Endothelial cell of umbilical vein (primary cell): ENCODE measurements at regions not wholly inside any gene's neighbourhood (a gene's known extent, or its start where the extent isn't known, plus 50 kb on each side); places are given as distances from the start of the nearest gene placed in this dataset.

Experiments used
- BruUV-seq: library from RNA; stranded (reverse); fragments of 400-500 nt; replicated peaks from 2 replicates; lab custom pipeline; 2021; lab: Mats Ljungman, UMichigan
- CTCF ChIA-PET: fragments of 300-600, 350-600 bp; sonication (Branson Sonifier 250); formaldehyde crosslinking; loops from one replicate; lab custom pipeline; 2021; ENCODE audit warnings: antibody characterized with exemption, inconsistent platforms; lab: Charles Lee
- POLR2A ChIA-PET: fragments of 300-600, 350-600 bp; sonication (Branson Sonifier 250); formaldehyde crosslinking; loops from one replicate; lab custom pipeline; 2021; ENCODE audit warnings: antibody characterized with exemption, inconsistent platforms; lab: Charles Lee
- DNase-seq: peaks from one replicate; pipeline ENCODE4 v3.0.0-alpha.2; 2011; ENCODE audit warnings: low read depth, low spot score
- FAIRE-seq: peaks from 2 replicates; lab custom pipeline; 2011; peaks lifted over from hg19 to GRCh38; lab: Jason Lieb, UNC
- H2AFZ ChIP-seq: 2 replicates; pipeline ENCODE4 v1.6.0; 2012; ENCODE audit warnings: low read depth, low read length, control low read depth, inconsistent platforms
- H3K27ac ChIP-seq: 2 replicates; pipeline ENCODE4 v1.5.1; 2011; ENCODE audit warnings: low read depth, mild to moderate bottlenecking, control low read depth, low read length, moderate library complexity; ENCODE audit not compliant: insufficient read depth
- H3K27me3 ChIP-seq, 2 experiments: 2 replicates each; pipeline versions ENCODE4 v1.6.0 to v1.6.1; 2011; ENCODE audit warnings: low read length in 2 of 2, mixed read lengths in 1 of 2; ENCODE audit not compliant: control insufficient read depth in 2 of 2, insufficient read depth in 2 of 2
- H3K36me3 ChIP-seq, 2 experiments: 2 replicates in 1 of 2; 3 replicates in 1 of 2; pipeline ENCODE4 v1.5.1; 2011; ENCODE audit warnings: low read length in 2 of 2, mild to moderate bottlenecking in 1 of 2, moderate library complexity in 1 of 2; ENCODE audit not compliant: control insufficient read depth in 2 of 2, insufficient read depth in 2 of 2; ENCODE audit errors: extremely low read depth in 1 of 2
- H3K4me1 ChIP-seq: 3 replicates; pipeline ENCODE4 v1.5.1; 2011; ENCODE audit warnings: mild to moderate bottlenecking, low read length; ENCODE audit not compliant: control insufficient read depth, insufficient read depth; ENCODE audit errors: extremely low read depth
- H3K4me2 ChIP-seq: 2 replicates; pipeline ENCODE4 v1.6.1; 2011; ENCODE audit warnings: low read length, control low read depth, mixed read lengths; ENCODE audit not compliant: insufficient read depth
- H3K4me3 ChIP-seq, 3 experiments: fragments of 200-600 bp in 1 of 3; sonication (generic), shearing (Covaris generic) in 1 of 3; replicated peaks in 1 of 3; 2 replicates each; pipeline ENCODE4 v1.5.1; 2011 to 2016; ENCODE audit warnings: control low read depth in 3 of 3, low read length in 3 of 3, mild to moderate bottlenecking in 2 of 3, inconsistent platforms in 1 of 3, low read depth in 1 of 3, moderate library complexity in 1 of 3; ENCODE audit not compliant: insufficient read depth in 1 of 3
- H3K79me2 ChIP-seq: 2 replicates; pipeline ENCODE4 v1.6.0; 2012; ENCODE audit warnings: low read length, inconsistent platforms; ENCODE audit not compliant: control insufficient read depth, insufficient read depth
- H3K9ac ChIP-seq: replicated peaks from 2 replicates; pipeline ENCODE3; 2011; ENCODE audit warnings: low read length, control low read depth; ENCODE audit not compliant: insufficient read depth; ENCODE audit errors: extremely low read depth
- H3K9me1 ChIP-seq: replicated peaks from 3 replicates; pipeline ENCODE4 v1.6.0; 2011; ENCODE audit warnings: mild to moderate bottlenecking, low read length; ENCODE audit not compliant: control insufficient read depth, insufficient read depth; ENCODE audit errors: extremely low read depth
- H3K9me3 ChIP-seq: replicated peaks from 2 replicates; pipeline ENCODE4 v1.5.1; 2012; ENCODE audit warnings: low read length, inconsistent platforms; ENCODE audit not compliant: control insufficient read depth, insufficient read depth
- H4K20me1 ChIP-seq: replicated peaks from 2 replicates; pipeline ENCODE3; 2011; ENCODE audit warnings: mild to moderate bottlenecking, low read length; ENCODE audit not compliant: control insufficient read depth, insufficient read depth; ENCODE audit errors: extremely low read depth
- EZH2 ChIP-seq: IDR thresholded peaks from 2 replicates; pipeline ENCODE4 v1.6.1; 2012; ENCODE audit warnings: borderline replicate concordance, low read depth, mild to moderate bottlenecking, moderate library complexity, low read length, inconsistent platforms; ENCODE audit not compliant: severe bottlenecking
- FOS ChIP-seq: IDR thresholded peaks from 2 replicates; pipeline ENCODE4 v1.6.1; 2011; ENCODE audit warnings: mild to moderate bottlenecking, low read length, moderate library complexity, borderline replicate concordance; ENCODE audit not compliant: insufficient read depth
- GATA2 ChIP-seq: IDR thresholded peaks from 2 replicates; pipeline ENCODE4 v1.7.0; 2011; ENCODE audit warnings: low read depth, mild to moderate bottlenecking, moderate library complexity, mixed read lengths, low read length; ENCODE audit not compliant: insufficient read length, insufficient read depth
- JUN ChIP-seq: IDR thresholded peaks from 2 replicates; pipeline ENCODE4 v1.6.1; 2011; ENCODE audit warnings: borderline replicate concordance, low read depth; ENCODE audit not compliant: insufficient read length, insufficient read depth
- MYC ChIP-seq: IDR thresholded peaks from one replicate; pipeline ENCODE4 v1.6.1; 2011; ENCODE audit warnings: mild to moderate bottlenecking, low read depth, low read length
- POLR2A ChIP-seq: IDR thresholded peaks from 2 replicates; pipeline ENCODE4 v1.6.1; 2012; ENCODE audit warnings: low read depth, mild to moderate bottlenecking, control low read depth, low read length
- dilution Hi-C: fragments of 300-500 bp; cut with MboI; formaldehyde crosslinking; loops from one replicate; pipeline ENCODE4 v1.15.0; 2019; ENCODE audit warnings: low sequenced_read_pairs; ENCODE audit not compliant: extremely low pct_ligation_motif_present
- intact Hi-C: fragments of 100-400 bp; cut with micrococcal nuclease; formaldehyde crosslinking; loops from one replicate; pipeline ENCODE4 v1.10.0; 2022
- TF ChIP-seq, protein P1 (sequence below): IDR thresholded peaks from 2 replicates; pipeline ENCODE4 v1.6.1; 2011; ENCODE audit not compliant: insufficient read depth, insufficient read length
- TF ChIP-seq, protein P2 (sequence below), 2 donors: IDR thresholded peaks; 1 replicate in 1 of 2; 2 replicates in 1 of 2; pipeline ENCODE4 v1.5.1; 2011; ENCODE audit warnings: low read length in 2 of 2, mild to moderate bottlenecking in 2 of 2, moderate library complexity in 2 of 2, control low read depth in 1 of 2, inconsistent platforms in 1 of 2, low read depth in 1 of 2; ENCODE audit not compliant: insufficient read depth in 1 of 2; ENCODE audit errors: extremely low read depth in 1 of 2

DNA sequence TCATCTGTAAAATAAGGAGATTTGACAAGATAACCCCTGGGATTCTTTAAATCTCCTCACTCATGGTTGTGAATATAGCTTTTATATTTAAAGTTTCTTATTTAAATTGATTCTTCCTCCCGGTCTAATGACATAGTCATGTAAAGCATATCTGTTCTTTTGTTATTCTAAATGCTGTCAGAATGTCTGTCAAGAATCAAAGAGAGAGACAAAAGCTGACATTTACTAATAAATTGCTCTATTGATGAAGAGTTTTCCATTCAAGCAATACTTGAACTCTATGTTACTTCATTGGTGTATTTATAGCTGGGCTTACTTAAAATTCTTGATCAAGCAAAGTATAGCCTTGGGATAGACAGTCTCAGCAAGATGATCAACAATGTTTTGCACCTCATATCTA lies 865.8 kb downstream of the TBC1D32 start:
- no TSS peak for BruUV-seq
- ChIA-PET POLR2A (no interaction called here), CTCF (no interaction called here)
- FAIRE-seq (no peak), DNase-seq (no peak)
- no peak overlapping the region for H3K27ac ChIP-seq
- H2AFZ ChIP-seq: no peak overlapping the region
- H3K9me1 ChIP-seq: no peaks in the 10 kb centered on the region
- no peak overlapping the region for H3K9ac ChIP-seq
- no peaks in the 10 kb centered on the region for H3K27me3 ChIP-seq
- H3K9me3 ChIP-seq: no peaks in the 10 kb centered on the region
- H3K79me2 ChIP-seq: no peaks in the 10 kb centered on the region
- H3K4me2 ChIP-seq: no peak overlapping the region
- H3K4me1 ChIP-seq: no peaks in the 10 kb centered on the region
- H3K4me3 ChIP-seq: no peak overlapping the region
- intact Hi-C loops (no loop called here), dilution Hi-C loops (no loop called here)
- no peak for TF ChIP-seq POLR2A
- TF ChIP-seq, protein P1, sequence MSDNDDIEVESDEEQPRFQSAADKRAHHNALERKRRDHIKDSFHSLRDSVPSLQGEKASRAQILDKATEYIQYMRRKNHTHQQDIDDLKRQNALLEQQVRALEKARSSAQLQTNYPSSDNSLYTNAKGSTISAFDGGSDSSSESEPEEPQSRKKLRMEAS: no peak
- TF ChIP-seq FOS: no peak
- no peak for TF ChIP-seq MYC
- no peak for TF ChIP-seq GATA2
- no peak for TF ChIP-seq JUN
- TF ChIP-seq, protein P2, sequence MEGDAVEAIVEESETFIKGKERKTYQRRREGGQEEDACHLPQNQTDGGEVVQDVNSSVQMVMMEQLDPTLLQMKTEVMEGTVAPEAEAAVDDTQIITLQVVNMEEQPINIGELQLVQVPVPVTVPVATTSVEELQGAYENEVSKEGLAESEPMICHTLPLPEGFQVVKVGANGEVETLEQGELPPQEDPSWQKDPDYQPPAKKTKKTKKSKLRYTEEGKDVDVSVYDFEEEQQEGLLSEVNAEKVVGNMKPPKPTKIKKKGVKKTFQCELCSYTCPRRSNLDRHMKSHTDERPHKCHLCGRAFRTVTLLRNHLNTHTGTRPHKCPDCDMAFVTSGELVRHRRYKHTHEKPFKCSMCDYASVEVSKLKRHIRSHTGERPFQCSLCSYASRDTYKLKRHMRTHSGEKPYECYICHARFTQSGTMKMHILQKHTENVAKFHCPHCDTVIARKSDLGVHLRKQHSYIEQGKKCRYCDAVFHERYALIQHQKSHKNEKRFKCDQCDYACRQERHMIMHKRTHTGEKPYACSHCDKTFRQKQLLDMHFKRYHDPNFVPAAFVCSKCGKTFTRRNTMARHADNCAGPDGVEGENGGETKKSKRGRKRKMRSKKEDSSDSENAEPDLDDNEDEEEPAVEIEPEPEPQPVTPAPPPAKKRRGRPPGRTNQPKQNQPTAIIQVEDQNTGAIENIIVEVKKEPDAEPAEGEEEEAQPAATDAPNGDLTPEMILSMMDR (IDR thresholded peaks at IDR 0.05; ENCODE audit: extremely low read depth in 1 of 2, insufficient read depth in 1 of 2, low read depth in 1 of 2, low read length in 2 of 2): no peak
- TF ChIP-seq EZH2: no peak
- no peaks in the 10 kb centered on the region for H4K20me1 ChIP-seq
- H3K36me3 ChIP-seq: no peaks in the 10 kb centered on the region
